ENCODE measurements at regions not wholly inside any gene's neighbourhood (a gene's known extent, or its start where the extent isn't known, plus 50 kb on each side); places are given as distances from the start of the nearest gene placed in this dataset.

DNA sequence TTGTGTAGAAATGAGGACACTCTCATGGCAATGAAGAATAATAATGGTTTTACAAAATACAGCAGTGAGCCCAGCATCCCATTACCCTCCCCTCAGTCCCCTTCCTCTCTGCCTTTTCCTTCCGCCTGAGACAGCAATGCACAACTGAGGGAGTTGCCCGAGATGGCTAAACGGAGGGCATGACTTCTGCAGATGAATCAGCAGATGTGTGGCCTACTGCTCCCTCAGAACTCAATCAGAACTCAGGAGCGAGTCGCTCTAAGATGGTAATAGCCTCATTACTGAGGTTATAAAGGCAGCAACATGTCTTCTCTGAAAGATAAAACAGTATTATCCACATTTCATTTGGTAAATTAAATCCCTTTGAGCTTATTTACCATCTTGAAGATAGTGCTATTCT lies 326.6 kb downstream of the ENC1 start:
- Histone ChIP-seq H3K9me3 (ENCODE audit: insufficient read depth in 2 of 2, low read depth in 1 of 2, low read length in 1 of 2) (no peaks in the 10 kb centered on the region), H3K36me3 (ENCODE audit: control insufficient read depth in 2 of 4, insufficient read depth in 4 of 4, low read length in 3 of 4) (no peaks in the 10 kb centered on the region), H2BK12ac (ENCODE audit: low read depth, low read length) (no peak overlapping the region), H3K27ac (ENCODE audit: low read depth, low read length) (no peak overlapping the region), H4K5ac (ENCODE audit: insufficient read length, low read depth, low read length) (no peak overlapping the region), H3K4ac (replicated peaks; ENCODE audit: insufficient read length, low read depth, low read length) (no peak overlapping the region), H2BK120ac (replicated peaks; ENCODE audit: low read depth, low read length) (no peak overlapping the region), H3K4me2 (ENCODE audit: insufficient read depth in 1 of 2, low read depth in 2 of 2, low read length in 2 of 2) (no peak overlapping the region), H3K56ac (replicated peaks; ENCODE audit: insufficient read length, low read depth, low read length) (no peak overlapping the region), H3K23ac (ENCODE audit: insufficient read length) (no peak overlapping the region), H4K20me1 (replicated peaks in 1 of 2; ENCODE audit: control insufficient read depth in 1 of 2, insufficient read depth in 2 of 2, low read length in 2 of 2) (no peaks in the 10 kb centered on the region), H3K4me1 (replicated peaks in 1 of 4; ENCODE audit: control insufficient read depth in 3 of 4, insufficient read depth in 4 of 4, low read length in 3 of 4) (no peaks in the 10 kb centered on the region), H2AK5ac (ENCODE audit: low read depth, low read length) (no peak overlapping the region), H3K9ac (replicated peaks in 1 of 4; ENCODE audit: extremely low read depth in 1 of 4, low read depth in 3 of 4, low read length in 3 of 4) (no peak overlapping the region), H3K79me2 (ENCODE audit: control insufficient read depth in 1 of 2, insufficient read depth in 2 of 2, low read length in 2 of 2) (no peaks in the 10 kb centered on the region), H2AFZ (ENCODE audit: low read length) (no peak overlapping the region), H2BK5ac (ENCODE audit: low read depth, low read length) (no peak overlapping the region), H3K14ac (ENCODE audit: insufficient read length) (no peak overlapping the region), H2BK20ac (ENCODE audit: low read length) (no peak overlapping the region), H3K4me3 (ENCODE audit: extremely low read depth in 1 of 4, insufficient read depth in 2 of 4, low read depth in 3 of 4, low read length in 4 of 4) (no peak overlapping the region), H4K91ac (replicated peaks; ENCODE audit: insufficient read length, low read length) (no peak overlapping the region), H3K27me3 (replicated peaks in 1 of 4; ENCODE audit: control insufficient read depth in 3 of 4, extremely low read depth in 1 of 4, insufficient read depth in 3 of 4, low read length in 3 of 4) (no peaks in the 10 kb centered on the region), H3K23me2 (ENCODE audit: low read depth, low read length) (no peaks in the 10 kb centered on the region), H3K79me1 (ENCODE audit: low read depth, low read length) (no peaks in the 10 kb centered on the region), H4K8ac (ENCODE audit: extremely low read depth, insufficient read depth, low read length) (no peak overlapping the region), H2BK15ac (ENCODE audit: low read length) (no peak overlapping the region), H3K18ac (ENCODE audit: extremely low read depth, low read length) (no peak overlapping the region)
- WGBS, 2 experiments (ENCODE audit: extremely low coverage in 1 of 2, insufficient coverage in 1 of 2, insufficient read length in 1 of 2, insufficient replicate concordance in 2 of 2, low coverage in 1 of 2, low lambda C conversion rate in 2 of 2, missing lambda C conversion rate in 1 of 2) = 88% methylated on average over 5 of the region's 5 CpGs; no CpG with 5 or more reads in 1 of the 2 experiments
- POLR2A ChIA-PET (ENCODE audit: partially characterized antibody) = no interaction called here
- TF ChIP-seq SRF (IDR thresholded peaks at IDR 0.05; ENCODE audit: low read depth, low read length) (no peak), SUZ12 (IDR thresholded peaks at IDR 0.05; ENCODE audit: low read length) (no peak), SIRT6 (IDR thresholded peaks at IDR 0.05; ENCODE audit: low read length) (no peak), KDM1A (IDR thresholded peaks at IDR 0.05; ENCODE audit: borderline replicate concordance, low read length) (no peak), GTF2F1 (IDR thresholded peaks at IDR 0.05; ENCODE audit: borderline replicate concordance, low read depth, low read length) (no peak), SP2 (IDR thresholded peaks at IDR 0.05; ENCODE audit: low read length) (no peak)
- CTCF ChIA-PET (ENCODE audit: partially characterized antibody) = no interaction called here
- no peak for FAIRE-seq
- DNase-seq (ENCODE audit: low read depth in 1 of 2, low spot score in 2 of 2) = no peak
